WERI-Rb-1 (cell line): ENCODE measurements at regions not wholly inside any gene's neighbourhood (a gene's known extent, or its start where the extent isn't known, plus 50 kb on each side); places are given as distances from the start of the nearest gene placed in this dataset.
"Not testable (repeated sequence)": the region's sequence is repeated elsewhere in the genome, so short reads cannot be mapped to it uniquely, and the experiment has no call there.

Experiments
- DNase-seq: peaks from one replicate; pipeline ENCODE4 v3.0.0-alpha.2; 2020
- H3K27ac ChIP-seq: fragments of 250-450 bp; sonication (Bioruptor Pico); 2 replicates; pipeline ENCODE4 v1.5.1; 2020; ENCODE audit warnings: mild to moderate bottlenecking, moderate library complexity
- H3K27me3 ChIP-seq: fragments of 250-450 bp; sonication (Bioruptor Pico); 2 replicates; pipeline ENCODE4 v1.5.1; 2021; ENCODE audit warnings: mild to moderate bottlenecking, low read depth, moderate library complexity; ENCODE audit not compliant: insufficient read depth, severe bottlenecking
- H3K36me3 ChIP-seq: fragments of 250-450 bp; sonication (Bioruptor Pico); 2 replicates; pipeline ENCODE4 v1.5.1; 2020; ENCODE audit warnings: mild to moderate bottlenecking, moderate library complexity
- H3K4me3 ChIP-seq: 2 replicates; pipeline ENCODE4 v1.5.1; 2011; ENCODE audit warnings: low read depth, mild to moderate bottlenecking, control low read depth, low read length
- H3K9me3 ChIP-seq: fragments of 250-450 bp; sonication (Bioruptor Pico); 2 replicates; pipeline ENCODE4 v1.5.1; 2021; ENCODE audit warnings: mild to moderate bottlenecking, moderate library complexity; ENCODE audit not compliant: severe bottlenecking
- TF ChIP-seq, protein P1 (sequence below): IDR thresholded peaks from 2 replicates; pipeline ENCODE4 v1.5.1; 2011; ENCODE audit warnings: low read depth, mild to moderate bottlenecking, control low read depth, inconsistent platforms, low read length

DNA sequence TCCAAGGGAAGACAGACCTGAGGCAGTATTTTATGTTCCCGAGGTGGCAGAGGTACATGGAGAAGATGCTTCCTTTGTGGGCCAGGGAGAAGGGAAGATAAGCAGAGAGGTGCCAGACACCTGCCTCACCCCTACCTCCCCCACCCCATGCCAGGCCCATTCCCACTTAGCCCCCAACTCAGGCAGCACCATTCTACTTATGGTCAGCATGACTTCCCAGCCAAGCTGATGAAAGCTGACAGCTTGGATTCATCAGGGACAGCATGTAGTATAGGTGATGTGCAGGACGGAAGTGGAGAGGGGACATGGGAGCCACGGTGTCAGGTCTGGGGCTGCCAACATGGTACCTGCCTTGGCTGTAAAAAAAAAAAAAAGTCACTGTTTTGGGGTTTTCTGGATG lies 57.5 kb upstream of the CSPG4 start:
- no peak overlapping the region for H3K27ac ChIP-seq
- H3K4me3 ChIP-seq = no peak overlapping the region
- TF ChIP-seq, protein P1, sequence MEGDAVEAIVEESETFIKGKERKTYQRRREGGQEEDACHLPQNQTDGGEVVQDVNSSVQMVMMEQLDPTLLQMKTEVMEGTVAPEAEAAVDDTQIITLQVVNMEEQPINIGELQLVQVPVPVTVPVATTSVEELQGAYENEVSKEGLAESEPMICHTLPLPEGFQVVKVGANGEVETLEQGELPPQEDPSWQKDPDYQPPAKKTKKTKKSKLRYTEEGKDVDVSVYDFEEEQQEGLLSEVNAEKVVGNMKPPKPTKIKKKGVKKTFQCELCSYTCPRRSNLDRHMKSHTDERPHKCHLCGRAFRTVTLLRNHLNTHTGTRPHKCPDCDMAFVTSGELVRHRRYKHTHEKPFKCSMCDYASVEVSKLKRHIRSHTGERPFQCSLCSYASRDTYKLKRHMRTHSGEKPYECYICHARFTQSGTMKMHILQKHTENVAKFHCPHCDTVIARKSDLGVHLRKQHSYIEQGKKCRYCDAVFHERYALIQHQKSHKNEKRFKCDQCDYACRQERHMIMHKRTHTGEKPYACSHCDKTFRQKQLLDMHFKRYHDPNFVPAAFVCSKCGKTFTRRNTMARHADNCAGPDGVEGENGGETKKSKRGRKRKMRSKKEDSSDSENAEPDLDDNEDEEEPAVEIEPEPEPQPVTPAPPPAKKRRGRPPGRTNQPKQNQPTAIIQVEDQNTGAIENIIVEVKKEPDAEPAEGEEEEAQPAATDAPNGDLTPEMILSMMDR = no peak
- no peaks in the 10 kb centered on the region for H3K9me3 ChIP-seq
- H3K27me3 ChIP-seq = no peaks in the 10 kb centered on the region
- no peak for DNase-seq
- H3K36me3 ChIP-seq = no peaks in the 10 kb centered on the region

DNA sequence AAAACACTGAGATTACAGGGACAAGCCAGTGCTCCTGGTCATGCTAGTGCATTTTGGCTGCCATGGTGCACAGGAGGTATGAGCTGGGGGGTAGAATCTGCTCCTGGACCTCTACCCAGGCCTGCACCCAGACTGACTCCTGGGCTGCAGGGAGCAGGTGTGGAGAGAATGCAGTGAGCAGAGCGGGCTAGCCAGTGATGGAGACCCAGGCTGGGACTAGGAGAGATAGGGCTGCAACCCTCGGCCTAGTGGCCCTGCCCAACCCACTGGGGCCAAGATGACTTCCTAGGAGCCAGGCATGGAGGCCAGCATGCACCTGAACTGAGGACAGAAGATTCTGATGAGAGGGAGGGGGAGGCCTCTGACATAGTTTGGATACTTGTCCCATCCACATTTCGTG lies 55.9 kb upstream of the CSPG4 start:
- not testable (repeated sequence) for H3K9me3 ChIP-seq, H3K27ac ChIP-seq, H3K36me3 ChIP-seq, DNase-seq, H3K27me3 ChIP-seq, H3K4me3 ChIP-seq

DNA sequence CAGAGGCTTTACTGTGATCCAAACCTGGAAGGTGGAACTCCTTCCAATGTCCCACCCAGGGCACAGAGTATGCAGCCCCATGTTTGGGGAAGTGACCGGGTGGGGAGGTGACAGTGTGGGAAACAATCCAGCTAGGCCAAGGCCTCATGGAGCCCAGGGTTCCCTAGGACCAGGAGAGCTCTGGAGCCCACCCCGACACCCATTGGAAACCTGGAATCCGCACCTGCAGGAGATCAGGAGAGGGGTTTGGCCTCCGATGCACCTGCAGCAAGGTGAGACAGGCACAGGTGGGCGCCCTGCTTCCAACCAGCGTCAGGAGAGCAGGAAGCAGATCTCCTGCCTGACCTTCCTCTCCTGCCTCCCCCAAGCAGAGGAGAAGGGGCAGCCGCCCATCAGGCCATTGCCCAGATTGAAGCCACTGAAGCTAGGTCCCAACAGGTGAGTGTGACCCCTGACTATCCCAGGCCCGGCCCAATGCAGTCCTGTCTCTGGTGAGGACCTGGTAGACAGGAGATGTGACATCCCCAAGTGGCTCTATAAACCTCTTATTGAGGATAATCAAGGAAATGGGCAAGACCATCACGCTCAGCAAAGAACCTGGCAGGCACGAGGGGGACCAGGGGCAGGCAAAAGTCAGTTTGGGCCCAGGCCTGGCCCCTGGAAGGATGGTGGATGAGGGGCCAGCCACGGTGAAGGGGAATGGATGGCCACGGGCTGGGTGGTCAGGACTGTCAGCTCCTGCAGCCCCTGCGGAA lies 53.1 kb upstream of the CSPG4 start:
- not testable (repeated sequence) for DNase-seq

DNA sequence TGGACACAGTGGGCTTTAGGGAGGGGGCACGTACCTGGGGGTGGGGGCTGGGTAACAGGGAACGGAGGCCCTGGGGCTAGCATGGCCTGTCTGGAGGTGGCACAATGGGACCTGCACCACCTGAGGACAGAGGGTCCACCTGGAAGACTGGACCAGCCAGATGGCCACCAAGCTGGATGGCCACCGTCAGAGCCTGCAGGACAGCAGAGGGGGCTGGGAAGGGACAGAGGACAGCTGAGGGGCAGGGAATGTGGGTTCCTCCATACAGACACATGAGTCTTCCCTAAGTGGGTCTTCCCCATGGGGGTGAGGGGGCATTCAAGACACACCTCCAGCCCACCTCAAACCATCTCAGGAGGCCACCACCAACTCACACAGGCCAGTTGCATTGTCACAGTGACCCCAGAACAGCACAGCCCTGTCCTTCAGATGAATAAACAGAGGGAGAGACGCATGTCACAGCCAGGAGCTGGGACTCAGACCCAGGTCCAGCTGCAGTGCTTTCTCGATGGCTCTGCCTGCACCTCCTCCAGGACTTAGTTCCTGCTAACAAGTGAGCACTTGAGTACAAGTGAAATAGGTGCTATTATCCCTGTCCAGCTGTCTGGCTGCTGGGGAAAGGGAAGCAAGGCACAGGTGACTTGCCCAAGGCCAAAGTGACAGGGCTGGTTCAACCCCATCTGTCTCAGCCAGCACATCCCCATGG lies 52.4 kb upstream of the CSPG4 start:
- not testable (repeated sequence) for H3K36me3 ChIP-seq

More for the DNA sequence above, 53.1 kb upstream of the CSPG4 start:
- not testable (repeated sequence) for H3K27me3 ChIP-seq, H3K27ac ChIP-seq, H3K4me3 ChIP-seq, H3K9me3 ChIP-seq, H3K36me3 ChIP-seq

DNA sequence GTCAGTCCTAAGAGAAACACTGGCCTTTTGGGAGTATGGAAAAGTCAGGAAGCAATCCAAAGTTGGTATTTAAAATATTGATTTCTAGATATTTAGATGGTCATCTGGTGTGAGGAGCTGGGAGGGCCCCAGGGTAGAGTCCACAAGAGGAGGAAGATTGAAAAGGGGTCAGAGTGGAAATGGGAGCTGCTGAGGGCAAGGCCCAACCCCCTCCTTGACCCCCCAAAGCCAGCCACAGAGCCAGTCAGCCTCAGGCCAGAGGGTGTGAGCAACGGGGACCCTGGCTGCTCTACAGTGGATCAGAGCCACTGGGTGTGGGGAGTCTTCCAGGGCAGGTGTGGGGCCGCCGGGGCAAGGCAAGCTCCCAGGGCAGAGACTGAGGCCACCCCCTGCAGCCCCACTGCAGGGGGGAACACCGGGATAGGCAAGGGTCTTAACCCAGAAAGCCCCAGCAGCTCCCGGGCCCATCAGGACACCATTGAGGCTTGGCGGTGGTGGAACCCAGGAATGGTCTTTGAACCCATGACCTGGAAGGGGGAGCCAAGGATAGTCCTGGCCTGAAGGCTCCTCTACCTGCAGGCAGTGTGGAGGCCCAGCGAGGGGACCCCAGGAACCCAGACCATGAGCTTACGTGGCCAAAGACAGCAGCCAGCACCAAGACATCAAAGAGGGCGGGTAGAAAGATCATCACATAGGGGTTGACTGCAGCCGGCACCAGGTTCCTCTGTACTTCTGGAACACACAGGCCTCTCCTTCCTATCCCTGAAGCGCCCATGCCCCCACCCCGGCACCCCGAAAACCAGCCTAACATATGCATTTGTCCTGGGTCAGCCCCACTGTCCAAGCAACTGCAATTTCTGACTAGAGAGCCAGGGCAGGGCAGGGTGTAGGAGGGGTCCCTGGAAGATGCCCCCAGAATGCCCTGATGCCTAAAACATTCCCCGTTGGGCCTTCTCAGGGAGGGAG lies 51.3 kb upstream of the CSPG4 start:
- not testable (repeated sequence) for H3K27me3 ChIP-seq, H3K27ac ChIP-seq, H3K36me3 ChIP-seq, H3K9me3 ChIP-seq, H3K4me3 ChIP-seq, DNase-seq

More for the DNA sequence above, 52.4 kb upstream of the CSPG4 start:
- not testable (repeated sequence) for H3K9me3 ChIP-seq, DNase-seq, H3K4me3 ChIP-seq, H3K27me3 ChIP-seq, H3K27ac ChIP-seq

DNA sequence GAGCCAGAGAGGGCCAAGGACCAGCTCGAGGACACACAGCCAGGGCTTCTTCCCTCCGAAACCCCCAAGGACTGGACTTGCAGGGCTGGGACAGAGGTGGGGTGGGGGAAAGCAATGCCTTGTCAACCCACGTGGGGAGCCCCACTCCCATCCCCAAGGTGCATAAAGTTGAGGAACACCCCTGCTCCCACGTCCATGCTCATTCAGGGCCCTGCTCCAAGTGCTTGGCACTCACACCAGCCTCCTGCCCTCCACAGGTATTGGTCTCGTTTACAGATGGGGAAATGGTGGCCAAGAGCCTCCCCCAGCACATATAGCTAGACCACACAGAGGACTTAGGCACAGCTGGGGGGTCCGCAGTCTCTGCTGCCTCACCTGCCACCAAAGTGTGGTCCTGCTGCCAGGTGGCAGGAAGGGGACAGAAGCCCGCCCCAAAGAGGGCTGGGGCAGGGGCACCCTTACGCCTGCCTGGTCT lies 50.5 kb upstream of the CSPG4 start:
- Histone ChIP-seq H3K27me3 (no peaks in the 10 kb centered on the region), H3K27ac (no peak overlapping the region), H3K36me3 (no peaks in the 10 kb centered on the region), H3K9me3 (no peaks in the 10 kb centered on the region), H3K4me3 (no peak overlapping the region)
- TF ChIP-seq, protein P1 = no peak
- DNase-seq = no peak
